BE2C (cell line): ENCODE measurements at regions not wholly inside any gene's neighbourhood (a gene's known extent, or its start where the extent isn't known, plus 50 kb on each side); places are given as distances from the start of the nearest gene placed in this dataset.
"Not testable (repeated sequence)": the region's sequence is repeated elsewhere in the genome, so short reads cannot be mapped to it uniquely, and the experiment has no call there.

Experiments used
- DNase-seq: peaks from one replicate; pipeline ENCODE4 v3.0.0-alpha.2; 2020
- H3K27me3 ChIP-seq: fragments of 250-450 bp; sonication (Bioruptor Pico); 2 replicates; pipeline ENCODE4 v1.5.1; 2020; ENCODE audit warnings: mild to moderate bottlenecking
- H3K36me3 ChIP-seq: fragments of 250-450 bp; sonication (Bioruptor Pico); 2 replicates; pipeline ENCODE4 v1.5.1; 2020; ENCODE audit warnings: mild to moderate bottlenecking
- H3K4me1 ChIP-seq: fragments of 250-450 bp; sonication (Bioruptor Pico); 2 replicates; pipeline ENCODE4 v1.5.1; 2020
- H3K4me3 ChIP-seq: 2 replicates; pipeline ENCODE4 v1.5.1; 2011; ENCODE audit warnings: low read depth, low read length
- H3K9me3 ChIP-seq: fragments of 250-450 bp; sonication (Bioruptor Pico); 2 replicates; pipeline ENCODE4 v1.5.1; 2020
- TF ChIP-seq, protein P1 (sequence below): IDR thresholded peaks from 2 replicates; pipeline ENCODE4 v1.5.1; 2012; ENCODE audit warnings: mild to moderate bottlenecking, low read depth, low read length

DNA sequence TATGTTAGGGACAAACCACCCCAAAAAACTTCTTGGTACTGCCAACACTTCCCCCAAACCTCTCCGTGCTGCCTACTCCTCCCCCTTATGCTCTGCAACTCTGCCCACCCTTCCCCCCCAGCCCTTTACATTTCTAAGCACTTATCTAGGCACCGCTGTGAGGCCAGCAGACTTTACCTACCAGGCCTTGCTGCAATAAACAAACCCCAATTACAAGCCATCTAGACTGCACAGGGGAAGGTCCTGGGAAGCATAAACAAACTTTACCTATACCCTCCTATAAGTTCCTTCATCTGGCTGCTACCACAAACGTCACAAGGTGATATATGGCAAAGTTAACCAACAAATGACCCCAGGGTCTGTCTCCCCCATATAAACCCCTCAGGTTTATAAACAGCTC is 259.4 kb upstream of the GULP1 start:
- no peak for DNase-seq
- H3K4me1 ChIP-seq, result no peaks in the 10 kb centered on the region
- H3K36me3 ChIP-seq, result no peaks in the 10 kb centered on the region
- TF ChIP-seq, protein P1, sequence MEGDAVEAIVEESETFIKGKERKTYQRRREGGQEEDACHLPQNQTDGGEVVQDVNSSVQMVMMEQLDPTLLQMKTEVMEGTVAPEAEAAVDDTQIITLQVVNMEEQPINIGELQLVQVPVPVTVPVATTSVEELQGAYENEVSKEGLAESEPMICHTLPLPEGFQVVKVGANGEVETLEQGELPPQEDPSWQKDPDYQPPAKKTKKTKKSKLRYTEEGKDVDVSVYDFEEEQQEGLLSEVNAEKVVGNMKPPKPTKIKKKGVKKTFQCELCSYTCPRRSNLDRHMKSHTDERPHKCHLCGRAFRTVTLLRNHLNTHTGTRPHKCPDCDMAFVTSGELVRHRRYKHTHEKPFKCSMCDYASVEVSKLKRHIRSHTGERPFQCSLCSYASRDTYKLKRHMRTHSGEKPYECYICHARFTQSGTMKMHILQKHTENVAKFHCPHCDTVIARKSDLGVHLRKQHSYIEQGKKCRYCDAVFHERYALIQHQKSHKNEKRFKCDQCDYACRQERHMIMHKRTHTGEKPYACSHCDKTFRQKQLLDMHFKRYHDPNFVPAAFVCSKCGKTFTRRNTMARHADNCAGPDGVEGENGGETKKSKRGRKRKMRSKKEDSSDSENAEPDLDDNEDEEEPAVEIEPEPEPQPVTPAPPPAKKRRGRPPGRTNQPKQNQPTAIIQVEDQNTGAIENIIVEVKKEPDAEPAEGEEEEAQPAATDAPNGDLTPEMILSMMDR, result no peak
- H3K9me3 ChIP-seq, result no peaks in the 10 kb centered on the region
- no peak overlapping the region for H3K4me3 ChIP-seq
- H3K27me3 ChIP-seq, result no peaks in the 10 kb centered on the region

DNA sequence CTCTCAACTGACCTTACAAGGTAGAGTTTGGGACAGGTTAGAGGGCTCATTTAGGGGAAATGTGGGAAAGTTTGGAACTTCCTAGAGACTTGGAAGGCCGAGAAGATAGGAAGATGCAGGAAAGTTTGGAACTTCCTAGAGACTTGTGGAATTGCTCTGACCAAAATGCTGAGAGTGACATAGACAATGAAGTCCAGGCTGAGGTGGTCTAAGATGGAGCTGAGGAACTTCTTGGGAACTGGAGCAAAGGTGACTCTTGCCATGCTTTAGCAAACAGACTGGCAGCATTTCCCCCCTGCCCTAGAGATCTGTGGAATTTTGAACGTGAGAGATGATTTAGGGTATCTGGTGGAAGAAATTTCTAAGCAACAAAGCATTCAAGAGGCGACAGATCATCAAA is 258.9 kb upstream of the GULP1 start:
- Histone ChIP-seq H3K4me3 (no peak overlapping the region), H3K4me1 (no peaks in the 10 kb centered on the region), H3K9me3 (no peaks in the 10 kb centered on the region), H3K27me3 (no peaks in the 10 kb centered on the region), H3K36me3 (no peaks in the 10 kb centered on the region)
- no peak for DNase-seq
- TF ChIP-seq, protein P1, result no peak

DNA sequence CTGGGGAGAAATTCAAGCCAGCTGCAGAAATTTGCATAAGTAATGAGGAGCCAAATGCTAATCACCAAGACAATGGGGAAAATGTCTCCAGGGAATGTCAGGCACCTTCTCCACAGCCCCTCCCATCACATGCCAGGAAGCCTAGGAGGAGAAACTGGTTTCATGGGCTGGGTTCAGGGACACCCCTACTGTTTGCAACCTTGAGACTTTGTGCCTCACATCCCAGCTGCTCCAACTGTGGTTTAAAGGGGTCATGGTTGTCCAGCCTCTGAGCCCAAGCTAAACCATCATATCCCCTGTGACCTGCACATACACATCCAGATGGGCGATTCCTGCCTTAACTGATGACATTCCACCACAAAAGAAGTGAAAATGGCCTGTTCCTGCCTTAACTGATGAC is 258.4 kb upstream of the GULP1 start:
- DNase-seq, H3K36me3 ChIP-seq, H3K4me1 ChIP-seq, H3K4me3 ChIP-seq, H3K9me3 ChIP-seq, H3K27me3 ChIP-seq: not testable (repeated sequence)

DNA sequence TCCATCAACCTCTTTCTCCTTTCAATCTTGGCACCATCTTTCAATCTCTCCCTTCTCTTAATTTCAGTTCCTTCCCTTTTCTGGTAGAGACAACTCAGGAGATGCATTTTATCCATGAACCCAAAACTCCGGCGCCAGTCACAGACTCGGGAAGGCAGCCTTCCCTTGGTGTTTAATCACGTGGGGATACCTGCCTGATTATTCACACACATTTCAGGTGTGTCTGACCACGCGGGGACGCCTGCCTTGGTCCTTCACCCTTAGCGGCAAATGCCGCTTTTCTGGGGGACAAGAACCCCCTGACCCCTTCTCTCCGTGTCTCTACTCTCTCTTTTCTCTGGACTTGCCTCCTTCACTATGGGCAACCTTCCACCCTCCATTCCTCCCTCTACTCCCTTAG is 257.6 kb upstream of the GULP1 start:
- H3K9me3 ChIP-seq, H3K4me1 ChIP-seq, H3K4me3 ChIP-seq, DNase-seq, H3K36me3 ChIP-seq, H3K27me3 ChIP-seq: not testable (repeated sequence)

DNA sequence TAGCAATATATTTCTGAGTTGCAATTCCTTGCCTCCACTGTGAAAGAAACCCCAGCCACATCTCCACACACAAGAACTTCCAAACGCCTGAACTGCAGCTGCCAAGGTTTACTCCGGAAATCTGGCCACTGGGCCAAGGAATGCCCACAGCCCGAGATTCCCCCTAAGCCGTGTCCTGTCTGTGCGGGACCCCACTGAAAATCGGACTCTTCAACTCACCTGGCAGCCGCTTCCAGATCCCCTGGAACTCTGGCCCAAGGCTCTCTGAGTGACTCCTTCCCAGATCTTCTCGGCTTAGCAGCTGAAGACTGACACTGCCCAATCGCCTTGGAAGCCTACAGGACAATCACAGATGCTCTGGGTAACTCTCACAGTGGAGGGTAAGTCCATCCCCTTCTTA is 256.3 kb upstream of the GULP1 start:
- not testable (repeated sequence) for H3K36me3 ChIP-seq, H3K4me1 ChIP-seq, H3K4me3 ChIP-seq, H3K9me3 ChIP-seq, DNase-seq, H3K27me3 ChIP-seq

DNA sequence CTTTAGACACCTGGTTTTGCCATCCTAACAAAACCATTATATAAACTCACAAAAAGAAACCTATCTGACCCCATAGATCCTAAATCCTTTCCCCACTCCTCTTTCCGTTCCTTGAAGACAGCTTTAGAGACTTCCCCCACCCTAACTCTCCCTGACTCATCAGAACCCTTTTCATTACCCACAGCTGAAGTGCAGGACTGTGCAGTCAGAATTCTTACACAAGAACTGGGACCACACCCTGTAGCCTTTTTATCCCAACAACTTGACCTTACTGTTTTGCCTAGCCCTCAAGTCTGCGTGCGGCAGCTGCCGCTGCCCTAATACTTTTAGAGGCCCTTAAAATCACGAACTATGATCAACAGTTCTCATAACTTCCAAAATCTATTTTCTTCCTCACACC is 254.9 kb upstream of the GULP1 start:
- not testable (repeated sequence) for H3K9me3 ChIP-seq, H3K27me3 ChIP-seq, H3K36me3 ChIP-seq, H3K4me1 ChIP-seq, DNase-seq, H3K4me3 ChIP-seq

DNA sequence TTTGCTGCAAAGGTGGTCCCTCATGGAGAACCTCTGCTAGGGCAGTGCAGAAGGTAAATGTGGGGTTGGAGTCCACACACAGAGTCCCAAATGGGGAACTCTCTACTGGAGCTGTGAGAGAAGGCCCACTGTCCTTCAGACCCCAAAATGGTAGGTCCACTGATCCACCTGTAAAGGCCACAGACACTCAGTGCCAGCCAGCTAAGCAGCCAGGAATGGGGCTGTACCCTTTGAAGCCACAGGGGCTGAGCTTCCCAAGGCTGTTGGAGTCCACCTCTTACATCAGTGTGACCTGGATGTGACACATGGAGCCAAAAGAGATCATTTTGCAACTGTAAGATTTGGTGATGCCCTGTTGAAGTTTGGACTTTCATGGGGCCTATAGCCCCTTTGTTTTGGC is 252.4 kb upstream of the GULP1 start:
- H3K4me3 ChIP-seq, result no peak overlapping the region
- H3K4me1 ChIP-seq, result no peaks in the 10 kb centered on the region
- no peaks in the 10 kb centered on the region for H3K9me3 ChIP-seq
- no peaks in the 10 kb centered on the region for H3K27me3 ChIP-seq
- DNase-seq, result no peak
- H3K36me3 ChIP-seq, result no peaks in the 10 kb centered on the region
- TF ChIP-seq, protein P1, result no peak

DNA sequence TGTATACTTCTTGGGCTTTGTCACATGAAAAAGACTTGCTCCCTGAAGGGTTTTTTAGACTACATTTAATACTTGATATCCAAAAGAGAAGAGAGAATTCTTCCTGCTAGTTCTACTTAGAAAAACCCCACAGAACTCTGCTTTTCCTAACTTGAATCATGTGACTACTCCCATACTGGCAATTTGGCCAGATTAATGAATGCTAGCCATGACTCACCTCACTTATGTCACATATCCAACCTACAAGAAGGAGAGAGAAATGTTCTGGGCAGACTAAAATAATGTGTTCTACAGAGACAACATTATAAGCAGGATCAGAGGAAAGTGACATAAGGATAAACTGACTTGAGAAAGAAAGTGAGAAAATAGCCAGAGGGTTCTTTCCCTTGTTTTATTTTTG is 249.3 kb upstream of the GULP1 start:
- Histone ChIP-seq H3K4me1 (no peaks in the 10 kb centered on the region), H3K36me3 (no peaks in the 10 kb centered on the region), H3K27me3 (no peaks in the 10 kb centered on the region), H3K4me3 (no peak overlapping the region), H3K9me3 (no peaks in the 10 kb centered on the region)
- TF ChIP-seq, protein P1, result no peak
- DNase-seq, result no peak

DNA sequence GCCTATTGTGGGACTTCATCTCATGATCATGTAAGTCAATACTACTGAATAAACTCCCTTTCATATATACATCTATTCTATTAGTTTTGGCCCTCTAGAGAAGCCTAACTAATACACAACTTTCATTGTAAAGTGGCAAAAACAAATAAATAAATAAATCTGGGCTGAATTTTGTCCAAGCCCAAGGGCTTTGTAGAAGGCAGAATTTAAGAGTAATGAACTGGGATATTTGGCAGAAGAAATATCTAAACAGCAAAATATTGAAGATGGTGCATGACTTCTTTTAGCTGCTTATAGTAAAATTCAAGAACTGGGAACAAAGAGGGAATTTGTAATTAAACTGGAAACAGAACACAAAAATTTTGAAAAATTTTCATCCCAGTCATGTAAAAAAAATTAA is 246.7 kb upstream of the GULP1 start:
- no peak for DNase-seq
- no peak overlapping the region for H3K4me3 ChIP-seq
- TF ChIP-seq, protein P1, result no peak

More for the DNA sequence above, 246.7 kb upstream of the GULP1 start:
- Histone ChIP-seq H3K36me3 (no peaks in the 10 kb centered on the region), H3K27me3 (no peaks in the 10 kb centered on the region), H3K4me1 (no peaks in the 10 kb centered on the region), H3K9me3 (no peaks in the 10 kb centered on the region)
